ENCODE measurements at regions not wholly inside any gene's neighbourhood (a gene's known extent, or its start where the extent isn't known, plus 50 kb on each side); places are given as distances from the start of the nearest gene placed in this dataset.

GRCh38 chr2:150686391-150686790 is 198.9 kb upstream of the RND3 start:
- DNase-seq (ENCODE audit: low read depth) = no peak
- no peak for TF ChIP-seq CTCF (IDR thresholded peaks at IDR 0.05; ENCODE audit: insufficient read depth, low read depth, low read length)
- no peak overlapping the region for H3K4me3 ChIP-seq (ENCODE audit: low read depth, low read length)

- no peak overlapping the region for H3K4me3 ChIP-seq (ENCODE audit: low read depth, low read length)
- peak; percentile 97 for DNase-seq (ENCODE audit: low read depth)
- no peak for TF ChIP-seq CTCF (IDR thresholded peaks at IDR 0.05; ENCODE audit: insufficient read depth, low read depth, low read length)
Observed at GRCh38 chr2:150681120-150681804, 193.8 kb upstream of the RND3 start.

- no peak for DNase-seq (ENCODE audit: low read depth)
- TF ChIP-seq CTCF (IDR thresholded peaks at IDR 0.05; ENCODE audit: insufficient read depth, low read depth, low read length) = no peak
- H3K4me3 ChIP-seq (ENCODE audit: low read depth, low read length) = no peak overlapping the region
Observed at GRCh38 chr2:150679456-150680120, 192.1 kb upstream of the RND3 start.

- TF ChIP-seq CTCF (IDR thresholded peaks at IDR 0.05; ENCODE audit: insufficient read depth, low read depth, low read length) = no peak
- H3K4me3 ChIP-seq (ENCODE audit: low read depth, low read length) = no peak overlapping the region
- no peak for DNase-seq (ENCODE audit: low read depth)
Observed at GRCh38 chr2:150677551-150677950, 190.1 kb upstream of the RND3 start.

GRCh38 chr2:150676747-150677383 is 189.4 kb upstream of the RND3 start:
- no peak overlapping the region for H3K4me3 ChIP-seq (ENCODE audit: low read depth, low read length)
- no peak for TF ChIP-seq CTCF (IDR thresholded peaks at IDR 0.05; ENCODE audit: insufficient read depth, low read depth, low read length)
- DNase-seq (ENCODE audit: low read depth) = no peak

GRCh38 chr2:150675807-150676206 is 188.3 kb upstream of the RND3 start:
- no peak for TF ChIP-seq CTCF (IDR thresholded peaks at IDR 0.05; ENCODE audit: insufficient read depth, low read depth, low read length)

More at GRCh38 chr2:150675807-150676206, 188.3 kb upstream of the RND3 start:
- no peak overlapping the region for H3K4me3 ChIP-seq (ENCODE audit: low read depth, low read length)
- no peak for DNase-seq (ENCODE audit: low read depth)
